Astrocyte (in vitro differentiated cells and primary cell): ENCODE measurements at regions not wholly inside any gene's neighbourhood (a gene's known extent, or its start where the extent isn't known, plus 50 kb on each side); places are given as distances from the start of the nearest gene placed in this dataset.

Experiments used
- CTCF ChIP-seq: IDR thresholded peaks from 2 replicates; pipeline ENCODE4 v1.5.1; 2011; ENCODE audit warnings: low read depth, mild to moderate bottlenecking, inconsistent platforms, low read length, moderate library complexity; ENCODE audit not compliant: insufficient read depth
- EZH2 ChIP-seq: IDR thresholded peaks from 2 replicates; pipeline ENCODE4 v1.6.1; 2012; ENCODE audit warnings: mild to moderate bottlenecking, low read length, inconsistent platforms; ENCODE audit not compliant: insufficient read depth

DNA sequence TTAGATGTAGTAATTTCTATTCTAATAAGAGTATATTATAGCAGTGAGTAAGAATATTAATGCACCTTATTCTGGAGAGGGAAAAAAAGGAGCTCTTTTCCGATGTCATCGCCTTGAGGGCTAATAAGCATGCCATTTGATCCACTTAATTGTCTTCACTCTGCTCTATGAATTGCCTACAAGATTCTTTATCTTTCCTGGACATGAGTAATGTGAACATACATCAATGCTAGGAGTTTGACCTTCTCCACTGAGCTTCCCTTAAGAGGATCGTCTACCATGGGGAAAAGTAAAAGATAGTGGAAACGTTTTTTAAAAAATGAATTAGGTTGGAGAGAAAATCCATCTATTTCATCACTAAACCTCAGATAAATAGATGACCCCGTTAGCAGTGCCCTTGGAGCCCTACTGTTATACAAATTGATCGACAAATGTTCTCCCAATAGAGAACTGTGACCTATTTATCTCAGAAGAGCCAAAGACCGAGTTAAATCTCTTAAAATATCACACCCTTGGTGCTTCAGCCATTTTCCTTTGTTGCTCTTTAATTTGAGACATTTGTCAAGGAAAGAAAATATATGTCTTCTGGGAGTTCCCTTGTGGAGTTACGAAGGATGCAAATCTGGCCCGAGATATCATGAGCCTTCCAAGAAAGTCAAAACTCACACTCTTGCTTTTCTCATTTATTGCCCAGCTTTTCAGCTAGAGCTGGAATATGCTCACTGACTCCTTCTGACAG is 898.5 kb downstream of the KCNJ2 start:
- TF ChIP-seq CTCF, result no peak
- no peak for TF ChIP-seq EZH2
